Lower leg skin (tissue), 4 donors: ENCODE measurements at regions not wholly inside any gene's neighbourhood (a gene's known extent, or its start where the extent isn't known, plus 50 kb on each side); places are given as distances from the start of the nearest gene placed in this dataset.

ENCODE experiments used
- DNase-seq, 2 donors: peaks; one replicate each; pipeline ENCODE4 v3.0.0-alpha.2; 2019; ENCODE audit warnings: low spot score in 2 of 2
- H3K4me3 ChIP-seq: fragments of 200-600 bp; sonication (generic); 2 replicates; pipeline ENCODE4 v1.5.1; 2017; ENCODE audit warnings: mild to moderate bottlenecking, low read depth; ENCODE audit not compliant: poor library complexity, severe bottlenecking
- POLR2A ChIP-seq, 2 donors: fragments of 450-650 bp; IDR thresholded peaks; one replicate each; pipeline ENCODE4 v1.6.1; 2016 to 2017; ENCODE audit warnings: antibody characterized with exemption in 2 of 2, mild to moderate bottlenecking in 1 of 2, moderate library complexity in 1 of 2
- WGBS, 2 donors: methylation state at CpG; one replicate each; pipeline ENCODE4 v1.1.5; 2018; 5-methylcytosine and 5-hydroxymethylcytosine counted together
- intact Hi-C: fragments of 100-400 bp; cut with DNase I; formaldehyde crosslinking; loops from one replicate; pipeline ENCODE4 v1.15.0; 2023; ENCODE audit warnings: low total_unique reads
- TF ChIP-seq, protein P1 (sequence below), 3 donors: fragments of 450-650 bp; IDR thresholded peaks; one replicate each; pipeline ENCODE4 v1.5.1; 2016; ENCODE audit warnings: antibody characterized with exemption in 3 of 3, mild to moderate bottlenecking in 3 of 3, moderate library complexity in 2 of 3

DNA sequence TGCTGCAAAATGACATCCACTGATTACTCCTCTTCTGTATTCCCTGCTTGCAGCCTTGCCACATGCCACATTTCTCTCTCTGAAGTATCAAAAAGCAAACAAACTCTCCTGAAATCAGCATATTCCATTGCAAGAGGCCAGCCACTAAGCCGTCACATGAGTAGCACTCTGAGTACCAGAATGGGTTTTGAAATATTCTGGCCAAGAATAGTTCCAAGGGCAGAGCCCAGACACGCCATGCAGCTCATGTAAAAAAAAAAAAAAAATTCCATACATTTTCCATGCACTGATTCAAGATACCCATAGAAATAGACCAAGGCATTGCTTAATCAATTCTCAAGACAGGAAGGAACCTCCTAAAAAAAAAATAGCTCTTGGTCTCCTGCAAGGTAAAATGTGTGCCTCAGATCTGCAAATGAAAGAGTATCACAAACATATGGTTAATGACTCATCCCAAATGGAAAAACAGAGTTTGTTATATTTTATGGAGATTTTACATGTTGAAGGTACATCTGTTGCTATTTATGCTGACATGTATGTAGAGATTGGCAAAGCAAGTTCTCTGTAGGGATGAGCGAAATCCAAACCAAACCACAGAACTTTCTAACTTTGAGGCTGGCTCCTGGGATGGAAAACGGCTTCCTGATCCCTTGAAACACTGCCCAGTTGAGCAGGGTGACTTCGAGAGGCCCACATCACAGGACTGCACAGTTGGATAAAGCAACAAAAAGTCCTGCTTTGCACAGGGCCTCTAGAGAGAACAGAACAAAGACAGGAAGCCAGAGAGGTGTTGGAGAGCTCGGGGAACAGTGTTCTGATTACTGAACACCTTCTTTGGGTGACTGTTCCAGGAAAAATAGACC is 346.2 kb downstream of the ZNF521 start:
- intact Hi-C loops: no loop called here
- H3K4me3 ChIP-seq: no peak overlapping the region
- peak in 1 of 2 donors; percentile 30 for DNase-seq
- TF ChIP-seq POLR2A (IDR thresholded peaks at IDR 0.05): no peak
- TF ChIP-seq, protein P1, sequence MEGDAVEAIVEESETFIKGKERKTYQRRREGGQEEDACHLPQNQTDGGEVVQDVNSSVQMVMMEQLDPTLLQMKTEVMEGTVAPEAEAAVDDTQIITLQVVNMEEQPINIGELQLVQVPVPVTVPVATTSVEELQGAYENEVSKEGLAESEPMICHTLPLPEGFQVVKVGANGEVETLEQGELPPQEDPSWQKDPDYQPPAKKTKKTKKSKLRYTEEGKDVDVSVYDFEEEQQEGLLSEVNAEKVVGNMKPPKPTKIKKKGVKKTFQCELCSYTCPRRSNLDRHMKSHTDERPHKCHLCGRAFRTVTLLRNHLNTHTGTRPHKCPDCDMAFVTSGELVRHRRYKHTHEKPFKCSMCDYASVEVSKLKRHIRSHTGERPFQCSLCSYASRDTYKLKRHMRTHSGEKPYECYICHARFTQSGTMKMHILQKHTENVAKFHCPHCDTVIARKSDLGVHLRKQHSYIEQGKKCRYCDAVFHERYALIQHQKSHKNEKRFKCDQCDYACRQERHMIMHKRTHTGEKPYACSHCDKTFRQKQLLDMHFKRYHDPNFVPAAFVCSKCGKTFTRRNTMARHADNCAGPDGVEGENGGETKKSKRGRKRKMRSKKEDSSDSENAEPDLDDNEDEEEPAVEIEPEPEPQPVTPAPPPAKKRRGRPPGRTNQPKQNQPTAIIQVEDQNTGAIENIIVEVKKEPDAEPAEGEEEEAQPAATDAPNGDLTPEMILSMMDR (IDR thresholded peaks at IDR 0.05): no peak
- 39 to 44% methylated on average over 6 of the region's 6 CpGs for WGBS, 2 donors

DNA sequence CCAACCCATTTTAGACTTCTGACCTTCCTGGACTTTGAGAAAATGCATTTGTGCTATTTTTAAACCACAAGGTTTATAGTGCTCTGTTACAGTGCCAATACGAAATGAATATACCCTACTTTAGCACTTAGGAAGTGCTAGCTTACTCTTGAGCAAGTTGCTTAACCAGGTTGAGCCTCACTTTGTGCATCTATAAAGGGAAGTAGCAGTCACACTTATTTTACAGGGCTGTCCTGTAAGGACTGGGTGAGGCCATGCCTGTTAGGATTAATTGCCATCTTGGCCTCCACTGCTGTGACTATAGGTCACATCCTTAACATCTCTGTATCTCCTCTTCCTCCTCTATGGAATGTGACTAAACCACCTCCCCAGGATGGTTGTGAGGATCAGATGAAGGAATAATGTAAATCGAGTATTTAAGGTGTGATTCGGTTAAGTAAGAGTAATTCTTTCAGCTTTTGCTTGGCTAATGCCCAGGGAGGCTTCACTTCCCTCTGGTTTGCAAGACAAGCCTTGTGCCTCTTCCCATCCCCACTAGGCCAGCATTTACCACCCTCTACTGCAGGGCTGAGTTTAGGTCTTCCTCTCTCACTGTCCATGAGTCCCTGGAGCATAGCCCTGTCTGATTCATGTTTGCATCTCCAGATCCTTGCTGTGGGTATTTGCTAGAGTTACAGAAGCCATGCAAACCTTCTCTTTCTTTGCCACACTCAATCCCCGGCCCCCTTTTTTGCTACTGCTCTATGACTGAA is 341.2 kb downstream of the ZNF521 start:
- no peak for DNase-seq
- 86 to 90% methylated on average over 4 of the region's 4 CpGs for WGBS, 2 donors
- intact Hi-C loops: no loop called here
- TF ChIP-seq, protein P1 (IDR thresholded peaks at IDR 0.05): no peak
- no peak for TF ChIP-seq POLR2A (IDR thresholded peaks at IDR 0.05)
- no peak overlapping the region for H3K4me3 ChIP-seq
